ENCODE measurements at regions not wholly inside any gene's neighbourhood (a gene's known extent, or its start where the extent isn't known, plus 50 kb on each side); places are given as distances from the start of the nearest gene placed in this dataset.

DNA sequence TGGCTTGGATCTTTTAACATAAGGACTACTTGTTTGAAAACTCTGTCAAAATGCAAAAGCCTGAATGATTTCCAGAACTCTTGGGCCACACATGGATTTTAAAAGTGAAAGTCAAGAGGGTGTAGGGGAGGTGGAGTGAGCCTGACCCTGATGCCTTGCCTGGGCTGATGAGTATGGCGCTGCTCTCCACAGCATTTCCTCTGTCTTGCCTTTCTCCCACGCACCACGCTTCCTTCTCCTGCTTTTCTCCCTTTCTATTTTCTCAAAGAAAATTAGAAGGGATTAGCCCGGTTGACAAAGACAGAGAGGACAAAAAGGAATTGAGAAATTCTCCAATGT is 207.0 kb upstream of the CCDC68 start:
- H3K36me3 Mint-ChIP-seq (ENCODE audit: low read depth): no peaks in the 10 kb centered on the region
- ATAC-seq: no peak
- no peak overlapping the region for H3K27ac Mint-ChIP-seq
- no peaks in the 10 kb centered on the region for H3K4me1 Mint-ChIP-seq
- H3K4me3 Mint-ChIP-seq: no peak overlapping the region
- H3K9me3 Mint-ChIP-seq: peaks cover 5% of the 10 kb centered on the region
- no peak for DNase-seq
- no peaks in the 10 kb centered on the region for H3K27me3 Mint-ChIP-seq

DNA sequence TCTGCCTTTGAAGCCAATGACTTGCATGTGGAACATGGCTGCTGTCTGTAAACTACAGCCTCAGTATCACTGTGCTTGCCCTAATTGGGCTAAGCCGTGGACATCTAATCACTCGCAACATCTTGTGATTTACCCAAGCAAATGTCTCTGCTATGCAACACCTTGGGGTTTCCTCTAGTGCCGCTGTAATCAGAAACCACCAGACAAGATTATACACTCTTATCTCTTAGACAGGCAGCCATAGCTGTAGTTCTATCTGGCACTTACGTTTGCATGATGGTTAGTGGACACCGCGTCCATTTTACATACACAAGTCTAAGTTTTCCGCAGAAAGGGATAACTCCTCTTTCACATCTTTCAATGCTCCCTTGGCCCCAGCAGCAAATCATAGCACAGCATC is 204.3 kb upstream of the CCDC68 start:
- ATAC-seq (no peak), DNase-seq (no peak)
- Mint-ChIP-seq H3K4me3 (no peak overlapping the region), H3K36me3 (ENCODE audit: low read depth) (no peaks in the 10 kb centered on the region), H3K27ac (no peak overlapping the region), H3K4me1 (no peaks in the 10 kb centered on the region), H3K27me3 (no peaks in the 10 kb centered on the region), H3K9me3 (peaks cover 5% of the 10 kb centered on the region)

DNA sequence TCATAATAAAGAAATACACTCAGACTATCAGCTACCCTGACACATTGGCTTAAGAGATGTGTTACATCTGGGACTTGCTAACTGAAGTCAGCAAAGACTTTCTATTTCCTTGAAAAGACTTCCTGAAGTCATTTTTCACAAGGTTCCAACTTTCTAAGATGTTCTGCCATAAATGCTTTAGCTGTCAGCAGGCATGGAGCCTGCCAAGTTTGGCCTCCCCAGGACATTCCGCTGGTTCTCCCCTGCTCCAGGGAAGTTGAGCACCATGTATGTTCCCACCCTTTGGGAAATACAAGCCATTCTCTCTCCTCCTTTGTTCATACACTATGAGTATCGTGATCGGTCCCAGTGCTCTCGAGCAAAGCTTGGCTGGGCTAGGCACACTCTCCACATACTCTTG is 202.7 kb upstream of the CCDC68 start:
- no peaks in the 10 kb centered on the region for H3K36me3 Mint-ChIP-seq (ENCODE audit: low read depth)
- no peaks in the 10 kb centered on the region for H3K9me3 Mint-ChIP-seq
- ATAC-seq (no peak), DNase-seq (no peak)
- no peak overlapping the region for H3K4me3 Mint-ChIP-seq
- H3K27me3 Mint-ChIP-seq: no peaks in the 10 kb centered on the region
- no peaks in the 10 kb centered on the region for H3K4me1 Mint-ChIP-seq
- H3K27ac Mint-ChIP-seq: no peak overlapping the region

DNA sequence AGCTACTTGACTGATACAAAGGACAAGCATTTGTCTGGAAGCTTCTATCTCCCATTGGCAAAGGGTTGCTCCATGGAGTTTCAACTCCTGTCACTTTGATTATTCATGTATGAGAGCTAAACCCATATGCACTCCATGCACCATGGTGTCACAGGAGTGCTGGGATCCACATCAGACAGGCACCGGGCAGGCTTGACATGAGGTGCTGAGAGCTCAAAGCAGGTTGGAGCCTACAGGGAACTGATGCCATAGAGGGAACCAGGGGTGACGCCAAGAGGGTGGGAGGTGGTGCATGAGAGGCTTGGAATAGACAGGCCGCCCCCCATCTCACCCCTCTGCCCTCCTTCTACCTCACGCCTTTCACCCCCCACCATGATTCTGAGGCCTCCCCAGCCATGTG is 199.8 kb upstream of the CCDC68 start:
- Mint-ChIP-seq H3K4me3 (no peak overlapping the region), H3K27ac (no peak overlapping the region), H3K36me3 (ENCODE audit: low read depth) (no peaks in the 10 kb centered on the region), H3K27me3 (no peaks in the 10 kb centered on the region), H3K9me3 (no peaks in the 10 kb centered on the region), H3K4me1 (no peaks in the 10 kb centered on the region)
- DNase-seq (no peak), ATAC-seq (no peak)

DNA sequence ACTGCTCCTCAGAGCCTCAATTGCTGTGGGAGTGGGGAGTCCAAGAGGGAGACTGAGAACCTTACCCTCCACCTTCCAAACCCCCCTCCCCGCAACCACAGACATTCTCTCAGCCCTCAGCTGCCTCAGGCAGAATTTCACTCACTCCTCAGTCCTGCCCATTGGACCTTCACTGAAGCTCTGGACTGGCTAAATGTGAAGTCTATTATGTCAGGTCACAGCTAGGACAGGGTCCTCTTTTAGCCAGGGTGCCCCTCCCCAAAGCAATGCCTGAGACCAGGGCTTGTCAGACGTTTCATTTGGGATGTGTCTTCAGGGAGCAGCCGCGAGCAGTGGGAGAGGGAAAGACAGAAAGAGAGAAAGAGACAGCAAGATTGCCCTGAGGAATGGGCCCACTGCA is 199.3 kb upstream of the CCDC68 start:
- no peaks in the 10 kb centered on the region for H3K27me3 Mint-ChIP-seq
- no peaks in the 10 kb centered on the region for H3K36me3 Mint-ChIP-seq (ENCODE audit: low read depth)
- no peaks in the 10 kb centered on the region for H3K9me3 Mint-ChIP-seq
- no peak overlapping the region for H3K4me3 Mint-ChIP-seq
- no peaks in the 10 kb centered on the region for H3K4me1 Mint-ChIP-seq
- DNase-seq: no peak
- H3K27ac Mint-ChIP-seq: no peak overlapping the region
- no peak for ATAC-seq

DNA sequence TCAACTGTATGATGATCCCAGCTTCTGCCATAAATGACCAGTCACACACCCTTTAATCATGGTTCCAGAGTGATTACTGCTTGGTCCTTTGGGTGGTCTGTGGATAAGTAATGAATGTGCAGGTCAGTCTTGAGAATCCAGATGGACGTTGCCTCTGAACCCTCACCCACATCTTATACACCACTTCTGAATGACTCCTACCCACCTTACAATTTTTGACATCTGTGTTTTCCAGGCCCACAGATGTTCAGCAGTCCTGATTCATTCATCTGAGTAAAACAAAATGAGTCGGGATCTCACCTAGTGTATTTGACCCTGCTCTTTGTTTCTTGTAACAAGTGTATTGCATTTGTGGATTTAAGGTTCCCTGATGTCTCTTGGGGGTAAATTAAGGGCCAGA is 194.1 kb upstream of the CCDC68 start:
- Mint-ChIP-seq H3K27ac (no peak overlapping the region), H3K4me3 (no peak overlapping the region), H3K9me3 (no peaks in the 10 kb centered on the region), H3K36me3 (ENCODE audit: low read depth) (no peaks in the 10 kb centered on the region), H3K4me1 (no peaks in the 10 kb centered on the region), H3K27me3 (peaks cover 6% of the 10 kb centered on the region)
- ATAC-seq: no peak
- no peak for DNase-seq

DNA sequence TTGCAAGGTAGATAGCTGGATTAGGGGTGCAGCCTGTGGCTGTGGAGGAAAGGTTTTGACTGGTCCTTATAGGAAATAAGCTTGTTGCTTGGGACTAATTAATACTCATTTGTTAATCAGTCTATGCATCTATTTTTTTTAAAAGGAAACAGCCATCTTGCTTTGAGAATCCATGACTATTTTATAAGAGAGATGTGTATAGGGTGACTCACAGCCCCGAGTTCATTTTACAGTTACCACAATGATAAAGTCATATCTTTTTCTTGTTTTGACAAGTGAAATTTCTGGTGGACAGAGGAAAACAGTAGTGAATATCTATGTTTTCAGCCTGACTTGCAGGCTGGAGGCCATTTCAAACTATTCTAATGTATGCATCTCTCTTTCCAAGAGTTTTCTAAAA is 193.5 kb upstream of the CCDC68 start:
- Mint-ChIP-seq H3K9me3 (no peaks in the 10 kb centered on the region), H3K4me3 (no peak overlapping the region), H3K27me3 (peaks cover 6% of the 10 kb centered on the region), H3K27ac (no peak overlapping the region), H3K4me1 (no peaks in the 10 kb centered on the region), H3K36me3 (ENCODE audit: low read depth) (no peaks in the 10 kb centered on the region)
- no peak for DNase-seq
- ATAC-seq: no peak

DNA sequence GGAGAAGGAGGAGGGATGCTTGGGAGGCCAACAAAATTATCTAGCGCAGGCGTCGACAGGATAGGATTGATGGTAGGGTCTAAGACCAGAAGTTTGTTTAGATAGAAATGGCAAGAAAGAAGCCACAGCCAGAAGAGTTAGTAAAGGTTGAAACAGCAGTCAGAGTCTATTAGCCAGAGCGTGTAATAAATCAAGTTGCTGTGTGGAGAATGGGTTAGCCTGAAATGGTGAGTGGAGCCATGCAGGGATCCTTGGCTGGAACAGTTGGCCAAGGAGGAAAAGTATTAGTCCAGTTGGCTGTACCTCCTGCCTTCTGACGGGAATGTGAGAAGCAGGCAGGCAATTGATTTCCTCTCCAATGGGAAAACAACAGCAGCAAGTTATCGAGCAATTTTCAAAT is 190.7 kb upstream of the CCDC68 start:
- H3K36me3 Mint-ChIP-seq (ENCODE audit: low read depth): no peaks in the 10 kb centered on the region
- H3K9me3 Mint-ChIP-seq: peaks cover 5% of the 10 kb centered on the region
- H3K27ac Mint-ChIP-seq: no peak overlapping the region
- H3K4me1 Mint-ChIP-seq: no peaks in the 10 kb centered on the region
- ATAC-seq: no peak
- no peak overlapping the region for H3K4me3 Mint-ChIP-seq
- no peak for DNase-seq
- H3K27me3 Mint-ChIP-seq: peaks cover 6% of the 10 kb centered on the region

DNA sequence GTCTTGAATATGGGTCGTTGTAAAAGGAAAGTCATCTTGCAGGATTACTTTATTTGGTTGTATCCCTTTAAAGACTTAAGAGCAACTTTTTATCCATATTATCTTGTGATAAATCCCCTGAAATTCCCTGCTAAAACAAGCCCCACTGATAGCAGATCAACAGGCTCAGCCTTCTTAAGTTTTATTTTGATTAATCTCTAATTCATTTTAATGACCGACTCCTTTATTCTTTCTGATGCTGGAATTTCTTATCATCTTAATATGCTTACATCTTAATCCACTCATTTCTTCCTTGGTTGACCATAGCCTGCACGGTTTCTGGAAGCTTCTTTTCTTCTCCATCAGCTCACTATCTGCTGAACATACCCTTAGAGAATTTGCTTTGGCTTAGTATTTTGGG is 188.5 kb upstream of the CCDC68 start:
- no peaks in the 10 kb centered on the region for H3K4me1 Mint-ChIP-seq
- H3K9me3 Mint-ChIP-seq: peaks cover 8% of the 10 kb centered on the region
- DNase-seq (no peak), ATAC-seq (no peak)
- peaks cover 6% of the 10 kb centered on the region for H3K27me3 Mint-ChIP-seq
- H3K27ac Mint-ChIP-seq: no peak overlapping the region
- H3K4me3 Mint-ChIP-seq: no peak overlapping the region
- H3K36me3 Mint-ChIP-seq (ENCODE audit: low read depth): no peaks in the 10 kb centered on the region

DNA sequence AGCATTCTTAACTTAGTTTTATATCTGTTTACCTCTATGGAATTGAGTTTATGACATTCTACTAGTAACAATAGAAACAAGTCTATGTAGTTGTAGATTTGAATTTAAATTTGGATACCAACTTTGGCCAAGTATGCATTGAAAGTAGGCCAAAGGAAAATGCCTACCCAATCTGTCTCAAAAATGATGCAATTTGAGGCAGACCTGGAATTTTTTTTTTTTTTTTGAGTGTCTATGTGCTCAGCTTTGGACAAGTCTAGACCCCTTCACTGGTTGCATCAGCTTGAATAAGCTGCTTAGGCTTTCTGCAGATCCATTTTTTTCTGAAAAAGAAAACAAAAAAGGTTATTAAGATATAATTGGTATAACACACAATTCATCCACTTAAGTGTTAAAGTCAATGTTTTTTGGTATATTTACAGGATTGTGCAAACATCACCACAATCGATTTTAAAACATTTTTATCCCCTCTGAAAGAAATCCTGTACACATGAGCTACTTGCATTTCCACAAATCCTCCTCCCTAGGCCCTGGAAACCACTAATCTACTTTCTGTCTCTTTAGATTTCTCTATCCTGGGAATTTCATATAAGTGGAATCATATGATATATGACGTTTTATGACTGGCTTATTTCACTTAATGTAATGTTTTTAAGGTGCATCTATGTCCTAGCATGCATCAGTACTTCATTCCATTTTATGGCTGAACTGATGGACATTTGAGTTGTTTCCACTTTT is 185.1 kb upstream of the CCDC68 start:
- no peak for ATAC-seq
- H3K27ac Mint-ChIP-seq: no peak overlapping the region
- no peaks in the 10 kb centered on the region for H3K36me3 Mint-ChIP-seq (ENCODE audit: low read depth)
- H3K27me3 Mint-ChIP-seq: peaks cover under 1% of the 10 kb centered on the region
- no peaks in the 10 kb centered on the region for H3K4me1 Mint-ChIP-seq
- peaks cover 8% of the 10 kb centered on the region for H3K9me3 Mint-ChIP-seq
- DNase-seq: no peak
- no peak overlapping the region for H3K4me3 Mint-ChIP-seq

DNA sequence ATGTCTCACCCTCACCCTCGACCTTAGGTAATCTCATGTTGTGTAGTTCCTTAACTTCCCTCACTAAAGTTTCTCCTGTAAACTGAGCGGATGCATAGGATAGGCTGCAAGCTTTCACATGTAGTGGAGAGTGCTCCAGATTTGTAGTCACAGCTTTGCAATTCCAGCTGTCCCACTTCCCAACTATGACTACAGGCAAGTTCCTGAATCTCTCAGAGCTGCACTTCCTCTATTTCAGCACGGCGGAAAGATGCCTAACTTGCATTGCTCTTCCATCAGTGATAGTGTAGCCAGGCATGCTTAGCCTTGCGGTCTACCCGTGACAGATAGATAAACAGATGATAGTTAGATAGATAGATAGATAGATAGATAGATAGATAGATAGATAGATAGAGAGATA is 183.1 kb upstream of the CCDC68 start:
- no peak overlapping the region for H3K4me3 Mint-ChIP-seq
- H3K27ac Mint-ChIP-seq: no peak overlapping the region
- no peaks in the 10 kb centered on the region for H3K4me1 Mint-ChIP-seq
- no peaks in the 10 kb centered on the region for H3K36me3 Mint-ChIP-seq (ENCODE audit: low read depth)
- no peak for ATAC-seq
- no peaks in the 10 kb centered on the region for H3K27me3 Mint-ChIP-seq
- H3K9me3 Mint-ChIP-seq: peaks cover 8% of the 10 kb centered on the region
- no peak for DNase-seq

DNA sequence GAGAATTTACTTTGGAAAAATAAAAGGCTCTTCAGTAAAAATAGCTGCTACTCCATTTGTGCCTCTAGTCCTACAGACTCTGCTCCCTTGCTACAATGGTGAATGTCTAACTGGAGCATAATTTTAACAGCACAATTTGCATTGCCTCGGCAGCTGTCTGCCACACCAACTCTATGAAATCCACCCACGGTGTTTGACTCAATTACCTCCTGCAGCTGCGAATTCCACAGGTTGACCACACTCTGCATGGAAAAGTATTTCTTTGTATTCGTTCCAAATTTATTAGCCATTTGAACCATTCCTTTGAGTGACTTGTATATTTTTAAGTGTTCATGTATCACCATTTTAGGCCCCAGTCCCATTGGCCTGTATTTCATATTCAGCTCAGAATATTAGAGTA is 182.1 kb upstream of the CCDC68 start:
- H3K27ac Mint-ChIP-seq: no peak overlapping the region
- no peaks in the 10 kb centered on the region for H3K36me3 Mint-ChIP-seq (ENCODE audit: low read depth)
- H3K27me3 Mint-ChIP-seq: no peaks in the 10 kb centered on the region
- H3K4me1 Mint-ChIP-seq: no peaks in the 10 kb centered on the region
- no peak for ATAC-seq
- no peak overlapping the region for H3K4me3 Mint-ChIP-seq
- peaks cover 8% of the 10 kb centered on the region for H3K9me3 Mint-ChIP-seq
- no peak for DNase-seq

DNA sequence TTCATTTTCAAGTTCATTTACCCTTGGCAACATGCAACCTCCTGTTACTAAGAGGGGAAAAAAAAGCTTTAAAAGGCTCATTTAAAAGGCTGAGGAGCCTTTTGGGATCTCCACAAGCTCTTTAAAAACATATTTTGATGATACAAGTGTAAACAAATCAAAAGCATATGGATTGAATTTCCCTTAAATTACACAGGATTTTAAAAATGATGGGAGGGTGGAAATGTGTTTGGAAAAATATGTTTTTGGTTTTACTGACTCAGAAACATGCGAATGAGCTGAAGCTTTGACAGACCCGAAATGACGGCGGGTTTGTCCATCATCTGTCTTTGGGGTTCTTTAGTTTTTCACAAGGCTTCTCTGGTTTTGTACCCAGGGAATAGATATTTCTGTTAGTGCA is 180.6 kb upstream of the CCDC68 start:
- no peak for ATAC-seq
- Mint-ChIP-seq H3K36me3 (ENCODE audit: low read depth) (no peaks in the 10 kb centered on the region), H3K4me3 (no peak overlapping the region), H3K27ac (no peak overlapping the region), H3K27me3 (no peaks in the 10 kb centered on the region), H3K4me1 (no peaks in the 10 kb centered on the region), H3K9me3 (peaks cover 4% of the 10 kb centered on the region)
- DNase-seq: no peak

DNA sequence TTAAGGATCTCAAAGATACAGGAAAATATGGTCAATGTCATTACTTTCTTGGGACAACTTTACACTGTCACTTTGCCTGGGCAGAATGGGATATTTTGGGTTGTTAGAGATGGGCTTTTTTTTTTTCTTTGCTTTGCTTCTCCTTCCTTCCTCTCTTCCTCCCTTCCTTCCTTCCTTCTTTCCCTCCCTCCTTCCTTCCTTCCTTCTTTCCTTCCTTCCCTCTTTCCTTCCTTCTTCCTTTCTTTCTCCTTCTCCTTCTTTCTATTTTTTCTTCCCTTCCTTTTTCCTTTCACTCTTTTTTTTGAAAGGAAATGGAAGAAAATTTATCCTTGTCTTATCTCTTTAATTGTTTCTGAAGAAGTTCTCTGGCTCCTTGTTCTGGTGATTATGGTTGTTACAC is 180.0 kb upstream of the CCDC68 start:
- ATAC-seq (no peak), DNase-seq (no peak)
- Mint-ChIP-seq H3K27me3 (no peaks in the 10 kb centered on the region), H3K9me3 (no peaks in the 10 kb centered on the region), H3K27ac (no peak overlapping the region), H3K36me3 (ENCODE audit: low read depth) (no peaks in the 10 kb centered on the region), H3K4me1 (no peaks in the 10 kb centered on the region), H3K4me3 (no peak overlapping the region)

DNA sequence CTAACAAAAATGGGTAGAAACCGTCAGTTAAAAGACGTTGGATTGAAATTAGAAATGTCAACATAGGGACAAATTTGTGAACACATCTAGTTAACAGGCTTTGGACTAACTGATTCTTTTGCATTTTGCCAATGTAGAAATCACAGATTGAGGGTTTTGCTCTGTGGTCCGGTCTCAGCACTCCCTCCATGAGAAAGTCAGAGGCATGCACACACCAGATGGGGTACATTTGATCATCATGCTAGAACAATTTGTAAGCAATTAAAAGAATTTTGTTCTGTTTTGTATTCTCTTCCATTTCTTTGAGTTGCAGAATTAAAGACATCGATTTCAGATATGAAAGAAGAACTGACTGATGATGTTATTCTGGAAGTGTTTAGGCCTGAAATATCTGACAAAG is 179.1 kb upstream of the CCDC68 start:
- peaks cover 2% of the 10 kb centered on the region for H3K27me3 Mint-ChIP-seq
- DNase-seq (no peak), ATAC-seq (no peak)
- no peak overlapping the region for H3K4me3 Mint-ChIP-seq
- H3K36me3 Mint-ChIP-seq (ENCODE audit: low read depth): no peaks in the 10 kb centered on the region
- H3K9me3 Mint-ChIP-seq: no peaks in the 10 kb centered on the region
- H3K27ac Mint-ChIP-seq: no peak overlapping the region
- no peaks in the 10 kb centered on the region for H3K4me1 Mint-ChIP-seq

DNA sequence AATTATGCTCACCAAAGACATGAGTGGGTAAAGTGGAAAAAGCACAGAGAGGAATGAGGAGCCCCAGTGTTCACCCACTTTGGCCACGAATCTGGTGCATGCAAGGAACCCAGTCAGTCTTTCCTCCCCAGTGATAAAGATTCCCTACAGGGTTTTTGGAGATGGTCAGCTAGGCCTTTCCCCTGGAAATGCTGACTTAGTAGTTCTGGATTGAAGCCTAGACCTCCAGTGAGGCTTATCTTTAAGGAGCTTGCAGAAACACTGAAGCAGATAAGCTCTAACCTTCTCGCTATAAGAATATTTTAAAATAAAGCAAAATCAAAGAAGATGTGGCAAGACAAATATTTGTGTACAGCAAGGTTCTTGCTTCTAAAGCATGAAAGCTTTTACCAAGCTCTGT is 178.3 kb upstream of the CCDC68 start:
- DNase-seq (no peak), ATAC-seq (no peak)
- H3K27ac Mint-ChIP-seq: no peak overlapping the region
- no peaks in the 10 kb centered on the region for H3K9me3 Mint-ChIP-seq
- H3K36me3 Mint-ChIP-seq (ENCODE audit: low read depth): no peaks in the 10 kb centered on the region
- H3K4me1 Mint-ChIP-seq: no peaks in the 10 kb centered on the region
- H3K27me3 Mint-ChIP-seq: peaks cover 2% of the 10 kb centered on the region
- no peak overlapping the region for H3K4me3 Mint-ChIP-seq

Data from activated naive CD8-positive, alpha-beta T cell treated with anti-CD3 and anti-CD28 coated beads, Interleukin-2, amount 50 U/mL, for 24 hours (primary cell).